GM19395 (cell line): ENCODE measurements at regions not wholly inside any gene's neighbourhood (a gene's known extent, or its start where the extent isn't known, plus 50 kb on each side); places are given as distances from the start of the nearest gene placed in this dataset.
"Not testable (repeated sequence)": the region's sequence is repeated elsewhere in the genome, so short reads cannot be mapped to it uniquely, and the experiment has no call there.

Source experiments
- ATAC-seq: cut with Tn5 transposase; IDR thresholded peaks from one replicate; pipeline ENCODE4 v1.9.1; 2021; ENCODE audit warnings: mild to moderate bottlenecking, moderate library complexity; ENCODE audit not compliant: unreplicated experiment

DNA sequence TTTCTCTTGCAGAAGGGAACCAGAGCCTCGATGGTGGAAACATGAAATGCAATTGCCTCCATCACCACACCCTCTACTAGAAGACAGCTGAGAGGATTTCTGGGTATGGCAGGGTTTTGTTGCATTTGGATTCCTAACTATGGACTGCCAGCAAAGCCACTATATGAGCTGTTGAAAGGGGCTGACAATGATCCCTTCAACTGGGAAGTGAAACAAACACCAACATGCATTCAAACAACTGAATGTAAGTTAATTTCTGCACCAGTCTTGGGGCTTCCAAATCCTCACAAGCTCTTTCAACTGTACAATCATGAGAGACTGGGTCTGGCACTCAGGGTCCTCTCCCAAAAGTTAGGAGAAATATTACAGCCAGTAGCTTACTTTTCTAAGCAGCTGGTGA is 116.7 kb upstream of the PLCL2 start:
- no peak for ATAC-seq

DNA sequence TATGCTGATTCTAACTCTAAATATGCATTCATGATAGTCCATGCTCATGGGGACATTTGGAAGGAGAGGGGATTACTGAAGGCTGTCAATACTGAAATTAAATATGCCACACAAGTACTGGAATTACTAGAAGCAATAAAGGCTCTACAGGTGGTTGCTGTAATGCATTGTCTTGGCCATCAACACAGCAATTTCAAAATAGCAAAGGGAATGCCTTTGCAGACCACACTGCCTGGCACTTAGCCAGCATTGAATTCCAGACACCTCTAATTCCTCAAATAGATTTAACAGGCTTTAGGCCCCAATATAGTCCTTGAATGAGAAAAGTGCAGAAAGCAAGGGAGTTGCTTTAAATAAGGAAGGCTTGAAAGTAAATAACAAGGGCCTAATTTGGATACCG is 115.8 kb upstream of the PLCL2 start:
- ATAC-seq, result no peak

DNA sequence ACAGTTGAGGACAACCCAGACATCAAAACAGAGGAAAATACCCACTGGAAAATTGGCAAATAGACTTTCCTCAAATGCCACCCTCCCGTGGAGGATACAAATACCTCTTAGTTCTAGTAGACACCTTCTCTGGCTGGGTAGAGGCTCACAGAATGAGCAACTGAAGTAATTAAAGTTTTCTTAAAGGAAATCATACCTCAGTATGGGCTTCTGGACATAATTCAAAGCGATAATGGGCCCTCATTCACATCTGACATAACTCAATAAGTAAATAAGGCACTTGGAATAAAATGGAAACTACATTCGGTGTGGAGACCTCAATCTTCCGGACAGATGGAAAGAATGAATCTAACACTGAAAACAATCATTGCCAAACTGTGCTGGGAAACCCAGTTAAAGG is 115.2 kb upstream of the PLCL2 start:
- ATAC-seq, result no peak

DNA sequence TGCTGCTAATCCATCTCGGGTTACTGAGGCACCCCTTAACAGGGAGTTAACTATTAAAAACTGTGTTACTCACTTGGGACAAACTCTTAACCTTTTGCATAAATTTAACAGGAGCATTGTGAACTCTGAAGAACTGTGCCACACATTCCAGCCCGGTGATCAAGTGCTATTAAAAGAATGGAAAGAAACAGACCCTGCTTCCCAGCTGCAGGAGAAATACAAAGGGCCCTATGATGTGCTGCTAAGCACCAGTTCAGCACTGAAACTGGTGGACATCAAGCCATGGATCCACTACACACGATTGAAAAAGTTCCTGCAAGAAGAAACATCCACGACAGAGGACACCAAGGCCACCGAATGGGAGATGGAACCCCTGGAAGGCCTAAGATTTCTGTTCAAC is 114.7 kb upstream of the PLCL2 start:
- no peak for ATAC-seq

DNA sequence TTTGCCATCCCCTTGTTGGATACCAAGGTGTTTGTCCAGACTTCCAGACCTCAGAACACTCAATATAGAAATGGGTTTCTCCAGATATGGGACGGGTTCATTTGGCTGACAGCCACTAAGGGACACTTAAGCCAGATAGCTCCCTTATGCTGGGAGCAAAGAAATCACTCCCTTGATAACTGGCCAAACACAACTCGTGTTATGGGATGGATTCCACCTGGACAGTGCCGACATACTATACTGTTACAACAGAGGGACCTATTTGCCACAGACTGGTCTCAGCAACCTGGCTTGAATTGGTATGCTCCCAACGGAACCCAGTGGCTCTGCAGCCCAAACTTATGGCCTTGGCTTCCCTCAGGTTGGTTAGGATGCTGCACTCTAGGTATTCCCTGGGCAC is 114.0 kb upstream of the PLCL2 start:
- no peak for ATAC-seq

DNA sequence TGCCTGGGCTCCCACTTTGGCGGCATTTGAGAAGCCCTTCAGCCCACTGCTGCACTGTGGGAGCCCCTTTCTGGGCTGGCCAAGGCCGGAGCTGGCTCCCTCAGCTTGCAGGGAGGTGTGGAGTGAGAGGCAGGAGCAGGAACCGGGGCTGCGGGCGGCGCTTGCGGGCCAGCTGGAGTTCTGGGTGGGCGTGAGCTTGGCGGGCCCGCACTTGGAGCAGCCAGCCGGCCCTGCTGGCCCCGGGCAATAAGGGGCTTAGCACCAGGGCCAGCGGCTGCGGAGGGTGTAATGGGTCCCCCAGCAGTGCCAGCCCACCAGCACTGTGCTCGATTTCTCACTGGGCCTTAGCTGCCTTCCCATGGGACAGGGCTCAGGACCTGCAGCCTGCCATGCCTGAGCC is 111.2 kb upstream of the PLCL2 start:
- not testable (repeated sequence) for ATAC-seq

DNA sequence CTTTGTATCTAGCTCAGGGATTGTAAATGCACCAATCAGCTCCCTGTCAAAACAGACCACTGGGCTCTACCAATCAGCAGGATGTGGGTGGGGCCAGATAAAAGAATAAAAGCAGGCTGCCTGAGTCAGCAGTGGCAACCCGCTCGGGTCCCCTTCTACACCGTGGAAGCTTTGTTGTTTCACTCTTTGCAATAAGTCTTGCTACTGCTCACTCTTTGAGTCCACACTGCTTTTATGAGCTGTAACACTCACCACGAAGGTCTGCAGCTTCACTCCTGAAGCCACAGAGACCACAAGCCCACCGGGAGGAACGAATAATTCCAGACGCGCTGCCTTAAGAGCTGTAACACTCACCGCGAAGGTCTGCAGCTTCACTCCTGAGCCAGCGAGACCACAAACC is 110.2 kb upstream of the PLCL2 start:
- ATAC-seq, result not testable (repeated sequence)

DNA sequence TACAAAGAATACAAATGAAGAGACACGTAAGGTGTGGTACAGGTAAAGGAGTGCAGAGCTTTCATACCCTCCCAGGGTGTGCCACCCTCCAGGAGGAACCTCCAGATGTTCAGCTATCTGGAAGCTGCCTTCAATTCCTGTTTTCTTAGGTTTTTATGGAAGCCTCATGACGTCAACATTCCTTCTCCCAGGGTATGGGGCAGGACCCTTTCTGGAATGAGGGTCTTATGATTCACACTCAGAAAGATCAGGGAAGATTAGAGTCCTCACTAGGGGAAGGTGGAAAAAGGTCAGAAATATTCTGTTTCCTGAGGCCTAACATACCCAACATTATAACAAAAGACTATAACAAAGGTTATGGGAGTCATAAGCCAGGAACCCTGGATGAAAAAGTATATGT is 99.8 kb upstream of the PLCL2 start:
- ATAC-seq, result no peak

DNA sequence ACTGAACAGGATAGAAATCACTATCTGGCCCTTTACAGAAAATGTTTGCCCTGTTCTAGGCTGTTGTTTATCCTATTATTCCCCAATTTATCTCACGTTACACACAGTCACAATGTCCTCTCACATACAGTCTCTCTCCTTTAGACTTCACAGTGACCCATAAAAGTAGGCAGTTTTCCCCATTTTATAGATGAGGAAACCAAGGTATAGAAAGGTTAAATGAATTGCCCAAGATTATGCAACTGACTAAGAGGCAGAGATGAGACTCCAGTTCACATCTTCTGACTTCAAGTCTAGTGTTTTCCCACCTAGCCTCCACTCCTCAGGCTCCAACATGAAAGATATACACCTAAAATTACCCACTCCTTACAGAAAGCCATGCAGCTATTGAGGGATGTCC is 99.3 kb upstream of the PLCL2 start:
- no peak for ATAC-seq

DNA sequence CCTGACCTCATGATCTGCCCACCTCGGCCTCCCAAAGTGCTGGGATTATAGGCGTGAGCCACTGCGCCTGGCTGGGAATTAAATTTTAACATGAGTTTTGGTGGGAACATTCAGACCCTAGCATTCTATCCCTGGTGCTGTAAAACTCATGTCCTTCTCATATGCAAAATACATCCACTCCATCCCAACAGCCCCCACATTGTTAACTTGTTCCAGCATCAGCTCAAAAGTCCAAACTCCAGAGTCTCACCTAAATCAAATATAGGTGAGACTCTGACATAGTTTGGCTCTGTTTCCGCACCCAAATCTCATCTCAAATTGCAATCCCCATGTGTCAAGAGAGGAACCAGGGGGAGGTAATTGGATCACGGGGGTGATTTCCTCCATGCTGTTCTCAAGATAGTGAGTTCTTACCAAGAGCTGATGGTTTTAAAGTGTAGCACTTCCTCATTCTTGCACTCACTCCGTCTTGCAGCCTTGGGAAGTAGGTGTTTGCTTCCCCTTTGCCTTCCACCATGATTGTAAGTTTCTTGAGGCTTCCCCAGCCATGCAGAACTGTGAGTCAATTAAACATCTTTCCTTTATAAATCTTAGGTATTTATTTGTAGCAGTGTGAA is 96.2 kb upstream of the PLCL2 start:
- no peak for ATAC-seq

DNA sequence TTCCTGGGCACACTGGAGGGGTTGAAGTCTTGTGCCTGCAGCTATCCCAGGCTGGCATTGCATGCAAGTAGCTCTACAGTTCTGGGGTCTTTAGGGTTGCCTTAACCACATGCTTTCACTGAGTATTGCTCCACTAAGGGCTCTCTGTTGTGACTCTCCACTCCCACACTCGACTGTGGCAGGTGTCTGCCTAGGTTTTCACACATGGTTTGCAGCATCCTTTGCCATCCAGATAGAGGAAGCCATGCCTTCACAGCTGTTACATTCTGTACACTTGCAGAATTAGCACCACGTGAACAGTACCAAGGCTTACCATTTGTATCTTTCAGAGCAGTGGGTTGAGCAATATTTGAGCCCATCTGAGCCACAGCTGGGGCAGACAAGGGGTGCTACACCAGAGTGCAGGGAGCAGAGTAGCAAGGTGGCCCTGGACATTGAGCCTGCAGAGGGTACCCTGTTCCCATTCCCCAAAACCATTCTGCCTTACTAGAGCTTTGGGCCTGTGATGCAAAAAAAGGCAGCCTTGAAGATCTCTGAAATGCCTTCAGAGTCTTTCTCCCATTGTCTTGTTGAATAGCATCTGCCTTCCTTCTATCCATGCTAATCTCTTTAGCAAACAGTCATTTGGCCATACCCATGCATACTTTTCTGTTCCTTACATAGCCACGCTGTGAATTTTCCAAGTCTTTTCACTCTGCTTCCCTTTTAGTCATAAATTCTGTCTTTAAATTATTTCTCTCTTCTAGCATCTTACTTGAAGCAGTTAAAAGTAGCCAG is 95.2 kb upstream of the PLCL2 start:
- ATAC-seq, result no peak

DNA sequence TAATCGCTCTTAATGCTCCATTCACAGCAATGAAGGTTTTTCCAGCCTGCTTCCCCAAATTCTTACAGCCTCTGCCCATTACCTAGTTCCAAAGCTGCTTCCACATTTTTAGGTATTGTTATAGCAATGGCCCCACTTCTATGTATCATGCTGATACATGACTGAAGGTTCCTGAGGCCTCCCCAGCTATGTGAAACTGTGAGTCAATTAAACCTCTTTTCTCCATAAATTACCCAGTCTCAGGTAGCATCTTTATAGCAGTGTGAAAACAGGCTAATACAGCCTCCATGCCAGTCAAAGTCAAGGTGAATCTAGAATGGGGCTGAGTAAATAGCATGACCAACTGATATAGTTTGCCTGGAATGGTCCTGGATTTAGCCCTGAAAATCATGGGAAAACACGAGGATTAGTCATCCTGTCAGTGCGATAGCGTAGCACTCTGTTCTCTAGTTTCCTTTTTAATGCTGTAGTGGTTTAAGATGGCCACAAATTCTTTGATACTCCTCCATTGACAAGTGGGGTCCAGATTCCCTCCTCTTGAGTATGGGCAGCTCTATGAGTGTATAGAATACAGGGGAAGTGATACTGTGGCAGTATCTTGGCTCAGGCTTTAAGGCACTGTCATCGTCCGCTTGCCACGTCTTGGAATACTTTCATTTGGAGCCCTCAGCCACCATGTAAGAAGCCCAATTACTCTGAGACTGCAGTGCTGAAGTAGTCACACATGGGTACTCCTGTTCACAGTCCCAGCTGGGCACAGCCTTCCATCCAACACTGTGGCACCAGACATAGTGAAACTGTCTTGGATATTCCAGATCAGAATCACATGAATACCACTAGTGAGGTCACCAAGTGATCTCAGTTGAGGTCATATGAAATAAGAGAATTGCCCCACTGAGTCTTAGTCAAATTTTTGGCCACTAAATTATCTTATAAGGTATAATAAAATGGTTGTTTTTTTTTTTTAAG is 94.0 kb upstream of the PLCL2 start:
- no peak for ATAC-seq

DNA sequence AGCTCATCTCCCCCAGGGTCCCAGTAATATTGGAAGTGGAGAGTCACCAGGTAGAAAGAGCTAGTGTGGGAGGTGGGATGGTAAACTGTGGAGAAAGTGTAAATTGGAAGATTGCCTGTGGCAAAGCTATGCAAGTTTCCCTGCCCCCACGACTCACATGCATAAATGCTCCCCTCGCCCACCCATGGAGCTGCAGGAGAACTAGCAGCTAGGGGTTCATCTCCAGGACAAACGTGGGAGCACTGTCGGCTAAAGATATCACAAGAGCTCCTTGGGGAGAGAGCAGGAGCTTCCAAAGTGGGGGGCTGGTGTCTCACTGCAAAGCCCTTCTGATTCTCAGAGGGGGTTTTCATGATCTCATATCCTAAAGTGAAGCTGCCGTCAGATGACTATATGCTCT is 91.4 kb upstream of the PLCL2 start:
- no peak for ATAC-seq

DNA sequence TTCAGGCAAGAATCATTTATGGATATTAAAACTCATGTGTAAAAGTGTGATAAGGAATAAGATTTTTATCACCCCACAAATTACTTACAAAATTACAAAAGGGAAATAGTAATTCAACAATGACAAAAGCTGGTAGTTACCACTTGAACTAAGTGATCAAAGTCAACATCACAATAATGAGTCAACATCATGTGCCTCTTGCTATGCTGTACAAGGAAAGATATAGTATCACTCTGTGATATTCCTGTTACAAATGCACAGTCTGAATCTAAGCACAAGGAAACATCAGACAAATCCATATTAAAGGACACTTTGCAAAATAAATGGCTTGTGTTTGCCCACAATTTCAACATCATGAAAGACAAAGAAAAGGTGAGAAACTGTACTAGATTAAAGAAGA is 90.5 kb upstream of the PLCL2 start:
- no peak for ATAC-seq

DNA sequence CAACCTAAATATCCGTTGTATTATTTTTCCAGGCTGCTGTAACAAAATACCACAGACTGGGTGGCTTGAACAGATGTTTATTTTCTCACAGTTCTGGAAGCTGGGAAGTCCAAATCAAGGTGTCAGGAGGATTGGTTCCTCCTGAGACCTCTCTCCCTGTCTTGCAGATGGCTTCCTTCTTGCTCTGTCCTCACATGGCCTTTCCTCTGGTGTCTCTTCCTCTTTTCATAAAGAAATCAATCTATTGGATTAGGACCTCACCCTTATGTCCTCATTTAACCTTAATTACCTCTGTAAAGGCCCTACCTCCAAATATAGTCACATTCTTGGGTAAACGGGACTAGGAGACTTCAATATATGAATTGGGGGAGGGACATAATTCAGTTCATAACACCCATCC is 89.2 kb upstream of the PLCL2 start:
- ATAC-seq, result no peak

DNA sequence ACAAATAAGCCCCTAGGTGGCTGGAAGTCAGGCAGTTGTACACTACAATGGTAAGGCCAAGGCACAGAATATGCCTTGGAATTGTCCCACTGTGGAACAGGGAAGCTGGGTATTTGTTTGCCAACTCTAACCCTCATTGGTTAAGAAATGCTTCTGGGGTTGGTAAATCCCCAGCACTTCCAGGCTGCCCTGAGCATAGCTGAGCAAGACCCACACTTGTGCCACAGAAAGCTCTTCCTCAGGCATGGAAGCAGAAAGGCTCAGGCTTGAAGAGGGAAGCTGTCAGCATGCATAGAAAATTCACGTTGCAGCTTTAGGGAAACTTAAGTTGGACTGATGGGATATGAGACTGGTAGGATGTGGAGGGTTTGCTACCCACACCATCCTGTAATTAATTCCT is 86.9 kb upstream of the PLCL2 start:
- ATAC-seq, result no peak

DNA sequence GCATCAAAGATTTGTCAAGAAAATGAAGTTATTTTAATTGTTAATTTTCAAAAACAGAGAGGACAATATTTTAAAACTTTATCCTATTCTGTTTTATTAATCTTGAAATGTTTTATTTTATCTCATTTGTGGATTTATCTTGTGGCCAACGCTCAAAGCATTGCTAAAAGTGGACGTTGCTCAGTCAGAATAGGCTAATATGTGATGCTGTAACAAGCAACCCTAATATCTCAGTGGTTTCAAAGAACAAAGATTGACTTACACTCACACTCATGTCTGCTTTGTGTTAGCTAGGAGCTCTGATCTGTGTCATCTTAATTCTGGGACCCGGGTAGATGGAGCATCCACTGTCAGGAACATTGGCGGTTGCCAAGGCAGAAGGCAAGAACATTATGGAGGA is 86.0 kb upstream of the PLCL2 start:
- ATAC-seq, result no peak

DNA sequence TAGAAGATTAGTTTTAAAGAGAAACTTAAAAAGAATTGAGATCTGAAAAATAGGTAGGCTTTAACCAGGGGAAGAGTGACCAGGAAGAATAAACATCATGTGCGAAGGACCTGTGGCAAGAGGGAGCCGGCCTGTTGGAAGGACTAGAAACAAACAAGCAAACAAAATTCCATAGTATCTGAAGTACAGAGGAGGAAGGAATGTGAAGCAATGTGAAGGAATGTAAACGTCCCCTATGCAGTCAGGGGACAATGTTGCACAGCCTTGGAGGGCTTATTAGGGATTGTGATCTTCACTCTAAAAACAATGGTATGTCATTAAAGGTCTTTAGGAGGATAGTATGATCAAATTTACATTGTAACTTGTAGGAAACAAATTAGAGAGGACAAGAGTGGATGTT is 84.4 kb upstream of the PLCL2 start:
- ATAC-seq, result no peak

DNA sequence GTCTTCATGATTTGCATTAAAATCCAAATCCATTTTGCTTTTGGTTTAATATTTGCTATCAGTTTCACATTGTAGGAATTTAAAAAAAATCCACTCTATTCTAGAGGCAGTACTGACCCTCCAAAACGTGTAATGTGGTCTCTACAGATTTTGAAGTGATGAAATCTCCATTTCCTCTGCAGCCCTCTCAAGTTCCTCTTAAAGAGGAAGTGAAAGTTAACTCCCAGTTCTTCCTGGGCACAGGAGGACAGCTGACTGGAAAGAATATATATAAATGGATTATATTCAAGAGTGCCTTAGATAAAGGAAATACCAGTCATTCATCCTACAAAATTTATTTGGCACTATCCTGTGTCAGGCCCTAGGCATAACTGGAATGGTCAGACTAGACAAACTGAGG is 83.5 kb upstream of the PLCL2 start:
- peak; percentile 42 for ATAC-seq

DNA sequence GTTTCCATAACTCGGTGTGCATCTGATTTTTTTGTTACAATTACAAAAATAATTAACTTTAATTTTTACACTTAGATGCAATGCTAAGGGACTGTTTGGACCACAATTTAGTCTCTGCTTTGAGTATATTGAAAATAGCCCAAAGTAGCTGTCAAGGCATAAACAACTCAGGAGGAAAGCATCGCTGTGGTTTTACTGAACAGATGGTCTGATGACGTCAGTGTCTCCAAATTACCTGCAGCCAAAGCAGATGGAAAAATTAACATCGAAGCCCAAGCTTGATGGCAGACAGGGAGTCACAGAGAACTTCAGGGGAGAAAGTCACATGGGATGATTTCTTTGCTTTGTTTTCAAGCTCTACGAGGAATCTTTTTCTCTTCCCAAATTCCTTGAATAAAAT is 83.1 kb upstream of the PLCL2 start:
- ATAC-seq, result peak; percentile 40

DNA sequence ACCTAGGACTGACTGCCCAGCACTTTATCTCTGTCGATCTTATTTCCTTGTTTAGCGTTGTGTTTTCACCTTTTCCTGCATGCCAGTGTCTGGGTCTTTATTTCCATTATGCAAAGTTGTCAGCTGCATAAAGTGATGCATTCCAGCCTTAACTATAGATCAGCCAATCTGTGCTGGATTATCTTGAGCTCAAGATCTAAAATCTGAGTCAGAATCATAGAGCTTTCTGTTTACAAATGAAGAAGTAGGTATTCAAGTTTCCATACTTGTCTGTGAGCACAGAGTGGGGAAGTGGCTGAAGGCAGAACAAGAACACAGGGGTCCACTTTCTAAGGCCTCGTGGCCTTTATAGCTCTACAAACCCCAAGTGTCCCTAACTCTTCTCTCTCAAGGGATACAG is 82.4 kb upstream of the PLCL2 start:
- ATAC-seq, result peak; percentile 83

DNA sequence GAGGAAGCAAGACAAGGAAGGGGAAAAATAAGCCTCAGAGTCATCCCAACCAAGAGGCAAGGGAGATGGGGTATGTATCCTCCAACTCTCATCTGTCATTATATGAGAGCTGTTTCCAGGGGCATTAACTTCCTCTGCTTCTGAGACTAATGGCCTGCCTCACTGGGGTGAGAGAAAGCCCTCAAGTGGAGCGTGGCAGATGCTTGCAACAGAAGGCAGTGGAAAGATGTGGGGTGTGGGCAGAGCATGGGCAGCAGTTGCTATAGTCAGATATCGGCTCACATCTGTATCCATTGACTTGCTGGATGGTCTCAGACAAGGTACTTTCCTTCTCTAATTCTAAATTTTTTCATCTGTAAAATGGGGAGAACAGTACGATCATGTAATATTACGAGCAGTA is 81.7 kb upstream of the PLCL2 start:
- no peak for ATAC-seq
